Cardiac muscle cell (in vitro differentiated cells and primary cell): ENCODE measurements at regions not wholly inside any gene's neighbourhood (a gene's known extent, or its start where the extent isn't known, plus 50 kb on each side); places are given as distances from the start of the nearest gene placed in this dataset.
A peak's percentile ranks its signal among the peaks of the same experiment; 100 is the strongest.

Experiments
- DNase-seq, 2 donors: peaks; one replicate each; pipeline versions ENCODE4 v3.0.0 to v3.0.0-alpha.2; 2010 to 2017; ENCODE audit warnings: low read depth in 1 of 2, low spot score in 1 of 2
- H3K27ac ChIP-seq: fragments of 200-600 bp; sonication (generic); 2 replicates; pipeline ENCODE4 v1.5.1; 2016
- H3K27me3 ChIP-seq: fragments of 200-600 bp; sonication (generic); 2 replicates; pipeline ENCODE4 v1.6.0; 2016; ENCODE audit warnings: control low read depth
- H3K36me3 ChIP-seq: fragments of 200-600 bp; sonication (generic); 2 replicates; pipeline ENCODE4 v1.5.1; 2016; ENCODE audit warnings: control low read depth
- H3K4me1 ChIP-seq: fragments of 200-600 bp; sonication (generic); 2 replicates; pipeline ENCODE4 v1.8.1; 2017; ENCODE audit warnings: low read depth, mild to moderate bottlenecking, mixed run types
- H3K4me3 ChIP-seq: fragments of 200-600 bp; sonication (generic); 2 replicates; pipeline ENCODE4 v1.5.1; 2016; ENCODE audit warnings: mild to moderate bottlenecking
- H3K9me3 ChIP-seq: fragments of 200-600 bp; sonication (generic); 2 replicates; pipeline ENCODE4 v1.5.1; 2017; ENCODE audit warnings: low read depth, mild to moderate bottlenecking, control low read depth
- TF ChIP-seq, protein P1 (sequence below): IDR thresholded peaks from 2 replicates; pipeline ENCODE4 v1.5.1; 2012; ENCODE audit warnings: low read depth, mild to moderate bottlenecking, low read length

DNA sequence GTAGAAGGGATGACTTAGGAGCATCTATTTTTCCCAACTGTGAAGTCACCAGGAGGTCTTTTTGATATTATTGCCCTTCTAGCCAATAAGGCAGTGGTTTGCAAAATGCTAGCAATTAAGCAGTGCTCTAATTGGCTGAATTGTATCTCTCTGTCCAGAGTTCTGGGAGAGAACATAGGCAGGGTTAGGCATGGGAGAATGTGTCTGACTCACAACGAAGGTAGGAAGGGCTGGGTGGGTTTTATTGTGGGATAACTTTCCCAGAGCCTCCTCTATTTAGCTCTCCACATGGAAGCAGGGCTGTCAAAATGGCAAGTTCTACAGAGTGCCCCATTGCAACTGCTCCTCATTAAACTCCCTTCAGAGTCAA, 415.9 kb upstream of the CADM1 start:
- H3K27ac ChIP-seq = no peak overlapping the region
- TF ChIP-seq, protein P1, sequence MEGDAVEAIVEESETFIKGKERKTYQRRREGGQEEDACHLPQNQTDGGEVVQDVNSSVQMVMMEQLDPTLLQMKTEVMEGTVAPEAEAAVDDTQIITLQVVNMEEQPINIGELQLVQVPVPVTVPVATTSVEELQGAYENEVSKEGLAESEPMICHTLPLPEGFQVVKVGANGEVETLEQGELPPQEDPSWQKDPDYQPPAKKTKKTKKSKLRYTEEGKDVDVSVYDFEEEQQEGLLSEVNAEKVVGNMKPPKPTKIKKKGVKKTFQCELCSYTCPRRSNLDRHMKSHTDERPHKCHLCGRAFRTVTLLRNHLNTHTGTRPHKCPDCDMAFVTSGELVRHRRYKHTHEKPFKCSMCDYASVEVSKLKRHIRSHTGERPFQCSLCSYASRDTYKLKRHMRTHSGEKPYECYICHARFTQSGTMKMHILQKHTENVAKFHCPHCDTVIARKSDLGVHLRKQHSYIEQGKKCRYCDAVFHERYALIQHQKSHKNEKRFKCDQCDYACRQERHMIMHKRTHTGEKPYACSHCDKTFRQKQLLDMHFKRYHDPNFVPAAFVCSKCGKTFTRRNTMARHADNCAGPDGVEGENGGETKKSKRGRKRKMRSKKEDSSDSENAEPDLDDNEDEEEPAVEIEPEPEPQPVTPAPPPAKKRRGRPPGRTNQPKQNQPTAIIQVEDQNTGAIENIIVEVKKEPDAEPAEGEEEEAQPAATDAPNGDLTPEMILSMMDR = no peak

DNA sequence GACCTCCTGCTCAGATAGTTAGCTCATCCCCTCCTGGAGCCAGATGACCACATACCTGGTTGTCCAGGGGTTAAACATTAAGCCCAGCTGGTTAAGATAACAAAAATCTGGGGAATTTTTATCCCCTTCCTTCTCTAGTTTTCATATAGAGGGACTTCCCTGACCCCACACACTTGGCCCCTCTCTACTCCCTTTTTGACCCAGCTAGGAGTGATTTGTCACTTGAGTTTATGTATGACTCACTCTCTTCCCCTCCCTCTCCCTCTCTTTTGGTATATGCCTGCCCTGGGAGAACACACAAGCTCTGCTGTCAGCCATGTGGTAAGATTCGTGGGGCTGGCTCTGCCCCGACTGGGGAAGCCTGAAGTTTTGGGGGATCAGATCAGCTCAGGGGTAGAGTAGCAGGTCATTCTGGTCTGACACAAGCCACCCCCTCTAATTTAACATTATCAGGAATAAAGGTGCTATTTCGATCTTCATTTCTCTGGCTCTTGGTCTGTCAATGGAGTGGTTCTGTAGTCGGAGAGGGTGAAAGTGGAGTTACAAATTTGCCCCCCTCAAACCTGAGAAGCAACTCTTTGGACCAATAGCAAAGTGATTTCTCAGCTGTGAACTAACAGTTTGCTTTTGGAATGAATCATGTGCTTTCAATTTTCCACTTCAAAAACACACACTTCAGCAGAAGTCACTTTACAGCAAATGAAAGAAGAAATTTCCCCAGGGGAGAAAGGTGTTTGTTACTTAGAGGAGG, 415.3 kb upstream of the CADM1 start:
- H3K4me1 ChIP-seq = no peaks in the 10 kb centered on the region
- no peak overlapping the region for H3K27ac ChIP-seq
- DNase-seq = peak in 1 of 2 donors; percentile 6
- TF ChIP-seq, protein P1 = no peak
- peaks cover 4% of the 10 kb centered on the region for H3K27me3 ChIP-seq
- H3K36me3 ChIP-seq = no peaks in the 10 kb centered on the region
- H3K4me3 ChIP-seq = no peak overlapping the region
- H3K9me3 ChIP-seq = no peaks in the 10 kb centered on the region

More for the DNA sequence above, 415.9 kb upstream of the CADM1 start:
- H3K27me3 ChIP-seq = peaks cover 4% of the 10 kb centered on the region
- H3K9me3 ChIP-seq = no peaks in the 10 kb centered on the region
- no peaks in the 10 kb centered on the region for H3K4me1 ChIP-seq
- DNase-seq = no peak
- no peak overlapping the region for H3K4me3 ChIP-seq
- H3K36me3 ChIP-seq = no peaks in the 10 kb centered on the region

DNA sequence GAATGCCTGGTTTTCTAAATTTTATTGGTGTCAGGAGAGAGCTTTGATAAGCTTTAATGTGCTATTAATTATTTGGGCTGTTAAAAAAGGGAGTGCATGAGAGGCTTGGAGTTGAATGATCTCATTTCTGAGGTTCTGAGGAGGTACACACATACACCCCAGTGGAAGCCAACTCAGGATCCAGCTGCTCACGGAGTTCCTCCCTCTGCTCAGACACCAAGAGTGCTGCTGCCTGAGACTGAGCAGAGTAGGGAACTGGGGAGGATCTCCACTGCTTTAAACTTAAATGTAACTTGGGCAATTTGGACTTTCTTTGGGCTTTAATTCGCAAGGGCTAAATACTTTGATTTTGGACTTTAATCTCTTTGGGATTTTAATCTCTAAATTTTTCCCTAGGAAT, 414.4 kb upstream of the CADM1 start:
- TF ChIP-seq, protein P1 = no peak
- Histone ChIP-seq H3K27ac (no peak overlapping the region), H3K27me3 (peaks cover 4% of the 10 kb centered on the region), H3K9me3 (no peaks in the 10 kb centered on the region), H3K4me3 (no peak overlapping the region), H3K36me3 (no peaks in the 10 kb centered on the region), H3K4me1 (no peaks in the 10 kb centered on the region)
- no peak for DNase-seq

DNA sequence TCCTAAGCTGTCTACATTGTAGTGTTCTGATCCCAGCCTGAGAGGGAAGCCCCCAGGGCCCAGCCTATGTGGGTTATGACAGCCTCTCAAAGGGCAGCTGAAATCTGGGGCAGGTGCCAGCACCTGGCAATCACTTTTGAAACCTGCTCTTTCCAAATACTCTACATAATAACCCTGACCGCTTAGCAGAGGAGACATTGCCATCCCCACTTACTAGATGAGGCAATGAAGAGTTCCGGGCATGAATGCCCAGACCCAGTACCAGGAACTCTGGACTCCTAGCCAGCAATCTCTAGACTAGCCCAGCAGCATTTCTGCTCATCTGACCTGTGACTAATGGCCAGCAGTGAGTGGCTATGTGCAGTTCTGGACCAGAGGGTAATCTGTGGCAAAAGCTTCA, 412.4 kb upstream of the CADM1 start:
- peaks cover 4% of the 10 kb centered on the region for H3K27me3 ChIP-seq
- no peak overlapping the region for H3K27ac ChIP-seq
- TF ChIP-seq, protein P1 = no peak
- no peaks in the 10 kb centered on the region for H3K4me1 ChIP-seq
- DNase-seq = no peak
- H3K9me3 ChIP-seq = no peaks in the 10 kb centered on the region
- H3K4me3 ChIP-seq = no peak overlapping the region
- H3K36me3 ChIP-seq = no peaks in the 10 kb centered on the region

DNA sequence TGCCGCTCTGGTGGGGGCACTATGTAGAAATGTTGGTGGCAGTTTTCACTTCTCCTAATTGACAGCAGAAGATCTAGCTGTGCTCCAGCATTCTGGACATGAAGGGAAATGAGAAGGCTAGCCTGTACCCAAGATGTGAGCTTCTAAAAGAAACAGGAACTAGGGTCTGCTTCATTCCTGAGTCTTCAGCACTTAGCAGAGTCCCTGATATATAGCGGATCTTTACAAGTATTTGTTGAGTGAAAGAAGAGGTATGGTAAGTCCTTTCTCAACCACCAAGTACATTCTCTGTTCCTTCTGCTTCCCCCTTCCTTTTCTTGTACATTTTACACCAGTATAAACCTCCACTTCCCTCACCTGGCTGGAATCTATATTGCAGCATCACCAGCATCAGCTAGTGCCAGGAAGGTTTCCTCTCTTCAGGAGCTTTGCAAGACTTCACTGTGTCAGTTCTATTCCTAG, 408.3 kb upstream of the CADM1 start:
- peak in 1 of 2 donors; percentile 42 for DNase-seq
- TF ChIP-seq, protein P1 = no peak
- no peak overlapping the region for H3K4me3 ChIP-seq
- H3K9me3 ChIP-seq = no peaks in the 10 kb centered on the region
- no peaks in the 10 kb centered on the region for H3K4me1 ChIP-seq
- H3K27ac ChIP-seq = no peak overlapping the region
- no peaks in the 10 kb centered on the region for H3K36me3 ChIP-seq
- peaks cover 4% of the 10 kb centered on the region for H3K27me3 ChIP-seq
